SH-SY5Y (cell line): ENCODE measurements at regions not wholly inside any gene's neighbourhood (a gene's known extent, or its start where the extent isn't known, plus 50 kb on each side); places are given as distances from the start of the nearest gene placed in this dataset.

Source experiments
- GATA2 ChIP-seq: IDR thresholded peaks from 2 replicates; pipeline ENCODE4 v1.6.1; 2011; ENCODE audit warnings: mild to moderate bottlenecking, low read depth, low read length
- GATA3 ChIP-seq: IDR thresholded peaks from 2 replicates; pipeline ENCODE4 v1.6.1; 2011; ENCODE audit warnings: low read depth, mild to moderate bottlenecking, low read length, moderate library complexity

GRCh38 chr3:64316971-64317370 lies 91.7 kb upstream of the PRICKLE2 start:
- TF ChIP-seq GATA3 (no peak), GATA2 (no peak)
